GM19452 (cell line): ENCODE measurements at regions not wholly inside any gene's neighbourhood (a gene's known extent, or its start where the extent isn't known, plus 50 kb on each side); places are given as distances from the start of the nearest gene placed in this dataset.
A peak's percentile ranks its signal among the peaks of the same experiment; 100 is the strongest.
"Not testable (repeated sequence)": the region's sequence is repeated elsewhere in the genome, so short reads cannot be mapped to it uniquely, and the experiment has no call there.

Experiments
- ATAC-seq: cut with Tn5 transposase; IDR thresholded peaks from one replicate; pipeline ENCODE4 v1.9.1; 2021; ENCODE audit not compliant: unreplicated experiment

- ATAC-seq, result not testable (repeated sequence)
Observed at GRCh38 chr4:27075603-27076002, 215.0 kb downstream of the STIM2 start.

GRCh38 chr4:27078934-27079455 is 218.4 kb downstream of the STIM2 start:
- ATAC-seq, result no peak

GRCh38 chr4:27081675-27082586 is 221.3 kb downstream of the STIM2 start:
- ATAC-seq, result peak; percentile 67

- no peak for ATAC-seq
Observed at GRCh38 chr4:27082776-27083175, 222.1 kb downstream of the STIM2 start.

GRCh38 chr4:27084685-27085361 is 224.2 kb downstream of the STIM2 start:
- ATAC-seq, result no peak

GRCh38 chr4:27085396-27085795 is 224.8 kb downstream of the STIM2 start:
- ATAC-seq, result no peak

GRCh38 chr4:27087306-27088045 is 226.8 kb downstream of the STIM2 start:
- ATAC-seq, result no peak

- no peak for ATAC-seq
Observed at GRCh38 chr4:27088491-27088890, 227.8 kb downstream of the STIM2 start.

GRCh38 chr4:27089186-27089585 is 228.5 kb downstream of the STIM2 start:
- ATAC-seq, result no peak

- ATAC-seq, result no peak
Observed at GRCh38 chr4:27090406-27090805, 229.8 kb downstream of the STIM2 start.

- ATAC-seq, result no peak
Observed at GRCh38 chr4:27094224-27094623, 233.6 kb downstream of the STIM2 start.

- ATAC-seq, result no peak
Observed at GRCh38 chr4:27094783-27095182, 234.1 kb downstream of the STIM2 start.

- no peak for ATAC-seq
Observed at GRCh38 chr4:27096142-27096824, 235.6 kb downstream of the STIM2 start.

- ATAC-seq, result no peak
Observed at GRCh38 chr4:27098034-27098433, 237.4 kb downstream of the STIM2 start.

- ATAC-seq, result no peak
Observed at GRCh38 chr4:27100713-27101112, 240.1 kb downstream of the STIM2 start.

GRCh38 chr4:27101126-27101525 is 240.5 kb downstream of the STIM2 start:
- no peak for ATAC-seq

- ATAC-seq, result no peak
Observed at GRCh38 chr4:27101561-27101960, 240.9 kb downstream of the STIM2 start.

GRCh38 chr4:27111627-27112026 is 251.0 kb downstream of the STIM2 start:
- ATAC-seq, result no peak

GRCh38 chr4:27112587-27112986 is 251.9 kb downstream of the STIM2 start:
- no peak for ATAC-seq

- no peak for ATAC-seq
Observed at GRCh38 chr4:27115221-27115620, 254.6 kb downstream of the STIM2 start.

- ATAC-seq, result no peak
Observed at GRCh38 chr4:27117453-27117852, 256.8 kb downstream of the STIM2 start.
